ENCODE measurements at regions not wholly inside any gene's neighbourhood (a gene's known extent, or its start where the extent isn't known, plus 50 kb on each side); places are given as distances from the start of the nearest gene placed in this dataset.
A peak's percentile ranks its signal among the peaks of the same experiment; 100 is the strongest.

GRCh38 chr9:131803758-131804411 is 64.0 kb upstream of the RAPGEF1 start:
- Histone ChIP-seq H3K36me3 (replicated peaks in 1 of 2; ENCODE audit: insufficient read depth in 1 of 2, low read depth in 2 of 2) (no peaks in the 10 kb centered on the region), H3K27ac (no peak overlapping the region), H3K9me3 (no peaks in the 10 kb centered on the region), H3K4me1 (no peaks in the 10 kb centered on the region), H3K4me3 (no peak overlapping the region), H3K27me3 (no peaks in the 10 kb centered on the region)
- TF ChIP-seq, protein P1, sequence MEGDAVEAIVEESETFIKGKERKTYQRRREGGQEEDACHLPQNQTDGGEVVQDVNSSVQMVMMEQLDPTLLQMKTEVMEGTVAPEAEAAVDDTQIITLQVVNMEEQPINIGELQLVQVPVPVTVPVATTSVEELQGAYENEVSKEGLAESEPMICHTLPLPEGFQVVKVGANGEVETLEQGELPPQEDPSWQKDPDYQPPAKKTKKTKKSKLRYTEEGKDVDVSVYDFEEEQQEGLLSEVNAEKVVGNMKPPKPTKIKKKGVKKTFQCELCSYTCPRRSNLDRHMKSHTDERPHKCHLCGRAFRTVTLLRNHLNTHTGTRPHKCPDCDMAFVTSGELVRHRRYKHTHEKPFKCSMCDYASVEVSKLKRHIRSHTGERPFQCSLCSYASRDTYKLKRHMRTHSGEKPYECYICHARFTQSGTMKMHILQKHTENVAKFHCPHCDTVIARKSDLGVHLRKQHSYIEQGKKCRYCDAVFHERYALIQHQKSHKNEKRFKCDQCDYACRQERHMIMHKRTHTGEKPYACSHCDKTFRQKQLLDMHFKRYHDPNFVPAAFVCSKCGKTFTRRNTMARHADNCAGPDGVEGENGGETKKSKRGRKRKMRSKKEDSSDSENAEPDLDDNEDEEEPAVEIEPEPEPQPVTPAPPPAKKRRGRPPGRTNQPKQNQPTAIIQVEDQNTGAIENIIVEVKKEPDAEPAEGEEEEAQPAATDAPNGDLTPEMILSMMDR (IDR thresholded peaks at IDR 0.05) = no peak
- no peak for TF ChIP-seq POLR2A (IDR thresholded peaks at IDR 0.05)
- intact Hi-C loops (cut with DNase I) = no loop called here
- no peak for ATAC-seq
- WGBS, 2 donors = 79 to 91% methylated on average over 1 to 4 of the region's 4 CpGs
- DNase-seq = no peak

GRCh38 chr9:131801810-131802209 is 61.9 kb upstream of the RAPGEF1 start:
- WGBS, 2 donors = 12 to 17% methylated on average over 7 to 8 of the region's 8 CpGs
- H3K9me3 ChIP-seq = no peaks in the 10 kb centered on the region
- H3K36me3 ChIP-seq (replicated peaks in 1 of 2; ENCODE audit: insufficient read depth in 1 of 2, low read depth in 2 of 2) = no peaks in the 10 kb centered on the region
- no peak for DNase-seq
- TF ChIP-seq POLR2A (IDR thresholded peaks at IDR 0.05) = no peak
- H3K4me1 ChIP-seq = no peaks in the 10 kb centered on the region
- H3K27me3 ChIP-seq = no peaks in the 10 kb centered on the region
- H3K27ac ChIP-seq = no peak overlapping the region
- H3K4me3 ChIP-seq = no peak overlapping the region
- no peak for ATAC-seq
- intact Hi-C loops (cut with DNase I) = no loop called here

DNA sequence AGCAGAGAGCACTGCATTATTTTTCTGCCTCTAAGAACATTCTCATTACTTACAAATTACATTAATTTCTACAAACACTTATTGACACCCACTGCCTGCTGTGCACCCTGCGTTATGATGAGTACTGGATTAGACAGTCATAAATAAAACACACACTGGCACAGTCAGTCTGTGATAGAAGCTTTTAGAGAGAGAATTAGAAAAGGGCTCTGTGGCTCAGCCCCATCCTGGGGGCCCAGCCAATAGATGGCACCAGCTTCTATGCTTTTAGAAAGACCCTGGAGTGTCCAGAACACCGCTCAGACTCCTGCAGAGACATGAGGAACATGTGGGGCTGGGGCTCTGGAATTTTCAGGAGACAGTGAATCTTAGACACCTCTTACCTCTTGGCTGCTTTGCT is 61.0 kb upstream of the RAPGEF1 start:
- no peak overlapping the region for H3K27ac ChIP-seq
- DNase-seq (no peak), ATAC-seq (no peak)
- intact Hi-C loops (cut with DNase I) = no loop called here
- TF ChIP-seq POLR2A (IDR thresholded peaks at IDR 0.05) = no peak
- TF ChIP-seq, protein P1 (IDR thresholded peaks at IDR 0.05) = no peak
- H3K4me3 ChIP-seq = no peak overlapping the region
- WGBS, 2 donors = 69 to 76% methylated on average over 2 of the region's 2 CpGs
- H3K9me3 ChIP-seq = no peaks in the 10 kb centered on the region
- no peaks in the 10 kb centered on the region for H3K36me3 ChIP-seq (replicated peaks in 1 of 2; ENCODE audit: insufficient read depth in 1 of 2, low read depth in 2 of 2)
- no peaks in the 10 kb centered on the region for H3K27me3 ChIP-seq
- no peaks in the 10 kb centered on the region for H3K4me1 ChIP-seq

DNA sequence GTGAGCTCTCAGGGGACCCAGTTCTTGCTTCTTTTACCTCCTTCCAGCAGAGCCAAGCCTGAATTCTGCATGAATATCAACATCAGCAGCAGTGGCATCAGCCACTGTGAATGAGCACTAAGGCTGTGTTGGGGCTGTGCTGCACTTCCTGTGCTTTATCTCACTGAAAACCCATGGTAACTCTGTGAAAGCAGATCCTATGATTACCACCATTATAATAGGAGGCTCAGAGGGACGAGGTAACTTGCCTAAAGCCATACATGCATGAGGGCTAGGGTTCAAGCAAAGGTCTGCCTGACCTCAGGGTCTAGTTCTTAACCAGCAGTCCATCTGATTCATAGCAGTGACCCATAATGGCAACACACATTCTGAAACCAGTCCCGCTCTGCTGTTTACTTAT is 60.5 kb upstream of the RAPGEF1 start:
- Histone ChIP-seq H3K4me3 (no peak overlapping the region), H3K9me3 (no peaks in the 10 kb centered on the region), H3K27ac (no peak overlapping the region), H3K36me3 (replicated peaks in 1 of 2; ENCODE audit: insufficient read depth in 1 of 2, low read depth in 2 of 2) (no peaks in the 10 kb centered on the region), H3K27me3 (no peaks in the 10 kb centered on the region), H3K4me1 (no peaks in the 10 kb centered on the region)
- no peak for DNase-seq
- ATAC-seq = no peak
- intact Hi-C loops (cut with DNase I) = no loop called here
- no peak for TF ChIP-seq POLR2A (IDR thresholded peaks at IDR 0.05)
- TF ChIP-seq, protein P1 (IDR thresholded peaks at IDR 0.05) = no peak
- 43 to 48% methylated on average over 2 of the region's 2 CpGs for WGBS, 2 donors

DNA sequence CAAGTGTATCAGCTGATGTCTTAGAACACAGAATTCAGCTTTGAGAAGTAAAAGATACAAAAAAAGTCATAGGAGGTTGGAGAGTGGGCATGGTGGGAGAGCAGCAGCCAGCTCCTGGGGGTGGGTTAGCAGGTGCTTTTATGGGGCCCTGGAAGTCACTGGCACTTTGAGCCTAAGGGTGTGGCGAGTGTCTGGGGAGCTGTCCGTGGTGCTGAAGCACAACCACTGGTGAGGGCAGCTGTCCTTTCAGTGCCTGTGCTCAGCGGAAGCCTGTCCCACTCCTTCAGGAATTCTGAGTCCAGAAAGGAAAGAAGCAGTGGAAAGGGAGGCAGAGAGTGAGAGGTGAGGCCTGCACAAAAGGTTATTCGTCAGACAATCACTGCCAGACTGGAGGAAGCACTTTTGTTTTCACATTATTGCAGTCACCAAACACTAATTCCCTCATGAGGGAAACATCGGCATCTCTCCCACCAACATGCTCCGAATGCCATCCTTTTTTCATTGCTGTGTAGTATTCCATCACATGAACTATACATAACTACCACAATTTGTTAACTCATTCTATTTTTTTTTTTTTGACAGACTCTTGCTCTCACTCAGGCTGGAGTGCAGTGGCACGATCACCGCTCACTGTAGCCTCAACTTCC is 59.4 kb upstream of the RAPGEF1 start:
- intact Hi-C loops (cut with DNase I) = no loop called here
- no peaks in the 10 kb centered on the region for H3K36me3 ChIP-seq (replicated peaks in 1 of 2; ENCODE audit: insufficient read depth in 1 of 2, low read depth in 2 of 2)
- DNase-seq (peak; percentile 26 to 59 (median 44)), ATAC-seq (no peak)
- no peak overlapping the region for H3K27ac ChIP-seq
- no peaks in the 10 kb centered on the region for H3K9me3 ChIP-seq
- H3K27me3 ChIP-seq = no peaks in the 10 kb centered on the region
- 49 to 55% methylated on average over 8 of the region's 8 CpGs for WGBS, 2 donors
- H3K4me1 ChIP-seq = no peaks in the 10 kb centered on the region
- TF ChIP-seq, protein P1 (IDR thresholded peaks at IDR 0.05) = no peak
- no peak for TF ChIP-seq POLR2A (IDR thresholded peaks at IDR 0.05)
- H3K4me3 ChIP-seq = no peak overlapping the region

Measured in body of pancreas (tissue), 4 donors.